ENCODE measurements at regions not wholly inside any gene's neighbourhood (a gene's known extent, or its start where the extent isn't known, plus 50 kb on each side); places are given as distances from the start of the nearest gene placed in this dataset.

- DNase-seq (ENCODE audit: low read depth) = peak; percentile 13
- H3K4me3 ChIP-seq (ENCODE audit: low read depth, low read length) = no peak overlapping the region
- no peak for TF ChIP-seq CTCF (IDR thresholded peaks at IDR 0.05; ENCODE audit: insufficient read depth, low read depth, low read length, missing control alignments)
These were observed 68.4 kb downstream of the NOG start for GRCh38 chr17:56661906-56662305.

- no peak overlapping the region for H3K4me3 ChIP-seq (ENCODE audit: low read depth, low read length)
- no peak for DNase-seq (ENCODE audit: low read depth)
- TF ChIP-seq CTCF (IDR thresholded peaks at IDR 0.05; ENCODE audit: insufficient read depth, low read depth, low read length, missing control alignments) = no peak
These were observed 72.4 kb downstream of the NOG start for GRCh38 chr17:56665864-56666263.

DNA sequence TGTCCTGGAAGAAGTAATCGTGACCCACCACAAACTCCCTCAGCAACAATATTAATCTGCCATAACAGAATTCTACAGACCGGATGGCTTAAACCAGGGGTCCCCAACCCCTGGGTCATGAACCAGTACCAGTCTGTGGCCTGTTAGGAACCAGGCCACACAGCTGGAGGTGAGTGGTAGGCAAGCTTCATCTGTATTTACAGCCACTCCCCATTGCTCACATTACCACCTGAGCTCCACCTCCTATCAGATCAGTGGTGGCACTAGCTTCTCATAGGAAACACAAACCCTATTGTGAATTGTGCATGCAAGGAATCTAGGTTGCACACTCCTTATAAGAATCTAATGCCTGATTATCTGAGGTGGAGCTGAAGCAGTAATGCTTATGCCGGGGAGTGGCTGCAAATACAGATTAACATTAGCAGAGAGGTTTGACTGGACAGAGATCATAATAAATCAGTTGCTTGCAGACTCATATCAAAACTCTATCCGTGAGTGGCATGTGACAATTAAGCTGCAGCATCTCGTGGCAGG is 74.5 kb downstream of the NOG start:
- H3K4me3 ChIP-seq (ENCODE audit: low read depth, low read length) = no peak overlapping the region
- TF ChIP-seq CTCF (IDR thresholded peaks at IDR 0.05; ENCODE audit: insufficient read depth, low read depth, low read length, missing control alignments) = no peak
- no peak for DNase-seq (ENCODE audit: low read depth)

DNA sequence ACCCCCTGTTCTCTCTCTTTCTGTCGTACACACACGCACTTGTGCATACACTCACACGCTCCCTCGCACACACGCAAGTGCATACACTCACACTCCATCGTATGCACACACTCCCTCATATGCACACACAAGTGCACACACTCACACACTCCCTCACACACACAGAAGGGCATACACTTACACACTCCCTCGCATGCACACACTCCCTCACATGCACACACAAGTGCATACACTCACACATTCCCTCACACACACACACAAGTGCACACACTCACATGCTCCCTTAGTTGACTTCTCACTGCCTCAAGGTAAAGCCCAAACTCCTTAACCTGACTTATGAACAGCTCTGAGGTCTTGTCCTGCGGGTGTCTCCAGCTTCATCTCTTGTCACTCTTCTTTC is 78.7 kb downstream of the NOG start:
- H3K4me3 ChIP-seq (ENCODE audit: low read depth, low read length) = no peak overlapping the region
- TF ChIP-seq CTCF (IDR thresholded peaks at IDR 0.05; ENCODE audit: insufficient read depth, low read depth, low read length, missing control alignments) = no peak
- no peak for DNase-seq (ENCODE audit: low read depth)

GRCh38 chr17:56674401-56674925 is 81.0 kb downstream of the NOG start:
- no peak for DNase-seq (ENCODE audit: low read depth)
- no peak overlapping the region for H3K4me3 ChIP-seq (ENCODE audit: low read depth, low read length)
- no peak for TF ChIP-seq CTCF (IDR thresholded peaks at IDR 0.05; ENCODE audit: insufficient read depth, low read depth, low read length, missing control alignments)

DNA sequence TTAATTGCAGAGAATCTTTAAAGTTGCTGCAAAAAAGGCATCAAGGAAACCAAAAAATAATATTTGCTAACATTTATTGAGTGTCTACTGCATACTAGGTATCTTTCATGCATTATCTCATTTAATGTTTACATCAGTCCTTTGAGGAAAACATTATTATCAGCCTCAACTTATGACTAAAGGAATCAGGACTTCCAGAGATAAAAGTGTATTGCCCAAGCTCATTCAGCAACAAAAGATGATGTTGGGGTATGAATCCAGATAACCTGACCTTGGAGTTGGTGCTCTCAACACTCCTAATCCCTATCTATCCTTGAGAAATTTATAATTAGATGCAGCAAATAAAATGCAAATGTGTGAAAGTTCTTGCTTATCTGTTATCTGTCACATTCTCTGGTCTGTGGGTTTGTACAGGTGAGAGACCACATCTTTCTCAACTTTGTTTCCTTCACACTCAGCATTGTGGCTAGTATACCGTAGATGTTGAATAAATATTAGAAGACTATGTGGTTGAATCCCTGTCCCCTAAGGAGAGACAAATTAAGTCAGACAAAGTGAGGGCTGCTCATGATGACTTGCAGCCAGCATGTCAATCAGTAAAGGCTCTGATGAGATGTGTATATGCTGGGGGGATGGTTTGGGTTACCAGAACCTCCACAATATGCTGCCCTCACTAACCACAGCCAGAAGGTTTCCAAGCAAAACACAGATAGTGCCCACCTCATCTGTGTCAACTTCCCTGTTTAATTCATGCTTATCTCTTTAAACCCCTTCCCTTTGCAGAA is 82.6 kb downstream of the NOG start:
- TF ChIP-seq CTCF (IDR thresholded peaks at IDR 0.05; ENCODE audit: insufficient read depth, low read depth, low read length, missing control alignments) = no peak
- DNase-seq (ENCODE audit: low read depth) = no peak
- H3K4me3 ChIP-seq (ENCODE audit: low read depth, low read length) = no peak overlapping the region
